IMR-90 (cell line): ENCODE measurements at regions not wholly inside any gene's neighbourhood (a gene's known extent, or its start where the extent isn't known, plus 50 kb on each side); places are given as distances from the start of the nearest gene placed in this dataset.

ENCODE experiments used
- ATAC-seq: fragments of 200-7000 bp; cut with Tn5 transposase; 2 replicates; pipeline ENCODE4 v1.9.1; 2020; ENCODE audit warnings: low read depth, mild to moderate bottlenecking, moderate library complexity
- BruUV-seq: library from RNA; stranded (reverse); fragments of 400-500 nt; replicated peaks from 2 replicates; lab custom pipeline; 2021; lab: Mats Ljungman, UMichigan
- CTCF ChIA-PET: fragments of 300-600 bp; formaldehyde crosslinking; extraction: SDS; loops from one replicate; lab custom pipeline; 2021; ENCODE audit warnings: antibody characterized with exemption; lab: Yijun Ruan, JAX
- POLR2A ChIA-PET: fragments of 300-600 bp; sonication (Branson Sonifier 250); formaldehyde crosslinking; loops from one replicate; lab custom pipeline; 2022; ENCODE audit warnings: antibody characterized with exemption; ENCODE audit not compliant: unreplicated experiment; lab: Charles Lee
- DNase-seq: peaks from one replicate; pipeline ENCODE4 v3.0.0; 2013
- H2AFZ ChIP-seq: replicated peaks from 2 replicates; pipeline ENCODE3; 2013; ENCODE audit warnings: low read length, mild to moderate bottlenecking; ENCODE audit not compliant: poor library complexity
- H2AK5ac ChIP-seq: 2 replicates; pipeline ENCODE4 v1.6.1; 2013; ENCODE audit warnings: low read depth, low read length, inconsistent platforms
- H2AK9ac ChIP-seq: replicated peaks from 2 replicates; pipeline ENCODE3; 2013; ENCODE audit warnings: mild to moderate bottlenecking, low read depth, low read length, moderate library complexity; ENCODE audit not compliant: poor library complexity
- H2BK120ac ChIP-seq: 2 replicates; pipeline ENCODE4 v1.6.1; 2013; ENCODE audit warnings: low read depth, low read length, inconsistent platforms
- H2BK15ac ChIP-seq: 3 replicates; pipeline ENCODE4 v1.6.1; 2013; ENCODE audit warnings: low read depth, low read length, inconsistent platforms
- H2BK20ac ChIP-seq: 2 replicates; pipeline ENCODE4 v1.6.1; 2013; ENCODE audit warnings: low read depth, mild to moderate bottlenecking, inconsistent platforms, low read length, moderate library complexity
- H2BK5ac ChIP-seq: 2 replicates; pipeline ENCODE4 v1.6.1; 2013; ENCODE audit warnings: mild to moderate bottlenecking, low read depth, low read length, inconsistent platforms; ENCODE audit not compliant: poor library complexity, severe bottlenecking
- H3K14ac ChIP-seq: replicated peaks from 2 replicates; pipeline ENCODE4 v1.6.1; 2013; ENCODE audit warnings: low read depth, low read length, inconsistent platforms
- H3K18ac ChIP-seq: 2 replicates; pipeline ENCODE4 v1.6.1; 2013; ENCODE audit warnings: low read depth, low read length, control low read depth
- H3K23ac ChIP-seq: 2 replicates; pipeline ENCODE4 v1.6.1; 2013; ENCODE audit warnings: low read depth, low read length, inconsistent platforms
- H3K27ac ChIP-seq: 2 replicates; pipeline ENCODE4 v1.5.1; 2013; ENCODE audit warnings: mild to moderate bottlenecking, control low read depth, low read length; ENCODE audit not compliant: insufficient read depth
- H3K27me3 ChIP-seq: 2 replicates; pipeline ENCODE4 v1.6.1; 2013; ENCODE audit warnings: low read length; ENCODE audit not compliant: control insufficient read depth, insufficient read depth
- H3K36me3 ChIP-seq: 2 replicates; pipeline ENCODE4 v1.6.1; 2013; ENCODE audit warnings: low read length, mixed read lengths; ENCODE audit not compliant: control insufficient read depth, insufficient read depth
- H3K4ac ChIP-seq: 2 replicates; pipeline ENCODE4 v1.6.1; 2013; ENCODE audit warnings: low read depth, low read length, inconsistent platforms
- H3K4me1 ChIP-seq: 2 replicates; pipeline ENCODE4 v1.6.1; 2013; ENCODE audit warnings: low read length, mixed read lengths; ENCODE audit not compliant: control insufficient read depth, insufficient read depth
- H3K4me2 ChIP-seq: 2 replicates; pipeline ENCODE4 v1.6.1; 2013; ENCODE audit warnings: low read depth, mild to moderate bottlenecking, control low read depth, low read length, moderate library complexity
- H3K4me3 ChIP-seq: 2 replicates; pipeline ENCODE4 v1.5.1; 2013; ENCODE audit warnings: low read depth, mild to moderate bottlenecking, control low read depth, low read length, moderate library complexity; ENCODE audit not compliant: insufficient read depth
- H3K56ac ChIP-seq: 2 replicates; pipeline ENCODE4 v1.6.1; 2013; ENCODE audit warnings: low read length, inconsistent platforms; ENCODE audit not compliant: insufficient read depth; ENCODE audit errors: extremely low read depth
- H3K79me1 ChIP-seq, 2 experiments: 2 replicates each; pipeline ENCODE4 v1.6.1; 2013; ENCODE audit warnings: low read length in 2 of 2, inconsistent platforms in 1 of 2, low read depth in 1 of 2
- H3K9ac ChIP-seq: 2 replicates; pipeline ENCODE4 v1.6.1; 2013; ENCODE audit warnings: low read depth, low read length, control low read depth
- H3K9me1 ChIP-seq: 2 replicates; pipeline ENCODE4 v1.6.1; 2013; ENCODE audit warnings: low read length, inconsistent platforms; ENCODE audit not compliant: insufficient read depth
- H3K9me3 ChIP-seq: 2 replicates; pipeline ENCODE4 v1.6.1; 2013; ENCODE audit warnings: low read length; ENCODE audit not compliant: control insufficient read depth, insufficient read depth
- H4K20me1 ChIP-seq: 2 replicates; pipeline ENCODE4 v1.6.1; 2013; ENCODE audit warnings: low read length, inconsistent platforms; ENCODE audit not compliant: insufficient read depth
- H4K5ac ChIP-seq: 2 replicates; pipeline ENCODE4 v1.6.1; 2013; ENCODE audit warnings: mild to moderate bottlenecking, low read depth, low read length, control low read depth
- H4K8ac ChIP-seq, 2 experiments: 2 replicates each; pipeline ENCODE4 v1.6.1; 2013; ENCODE audit warnings: low read depth in 2 of 2, low read length in 2 of 2, control low read depth in 1 of 2, inconsistent platforms in 1 of 2
- H4K91ac ChIP-seq: 2 replicates; pipeline ENCODE4 v1.6.1; 2013; ENCODE audit warnings: low read depth, low read length, inconsistent platforms; ENCODE audit not compliant: insufficient read depth
- BHLHE40 ChIP-seq: fragments of 150-350 bp; IDR thresholded peaks from 2 replicates; pipeline ENCODE4 v1.6.1; 2016; ENCODE audit warnings: mild to moderate bottlenecking, low read depth, low read length
- CEBPB ChIP-seq: IDR thresholded peaks from 2 replicates; pipeline ENCODE4 v1.6.1; 2012; ENCODE audit warnings: low read depth, low read length, improper control_type of control experiment
- CTCF ChIP-seq: conservative IDR thresholded peaks from 2 replicates; pipeline ENCODE4 v1.5.1; 2012; ENCODE audit warnings: mild to moderate bottlenecking, low read depth, low read length, improper control_type of control experiment
- ELK1 ChIP-seq: fragments of 150-350 bp; IDR thresholded peaks from 2 replicates; pipeline ENCODE4 v1.6.1; 2016; ENCODE audit warnings: low read depth, mild to moderate bottlenecking, low read length, moderate library complexity, borderline replicate concordance
- FOS ChIP-seq: fragments of 150-350 bp; IDR thresholded peaks from 2 replicates; pipeline ENCODE4 v1.6.1; 2016; ENCODE audit warnings: low read depth, low read length
- MAFK ChIP-seq: IDR thresholded peaks from 2 replicates; pipeline ENCODE4 v1.6.1; 2012; ENCODE audit warnings: low read depth, low read length, improper control_type of control experiment
- MAZ ChIP-seq: IDR thresholded peaks from 2 replicates; pipeline ENCODE4 v1.6.1; 2012; ENCODE audit warnings: low read depth, mild to moderate bottlenecking, low read length, improper control_type of control experiment, moderate library complexity, borderline replicate concordance
- MXI1 ChIP-seq: IDR thresholded peaks from 2 replicates; pipeline ENCODE4 v1.6.1; 2012; ENCODE audit warnings: low read depth, mild to moderate bottlenecking, low read length, moderate library complexity, borderline replicate concordance
- NFE2L2 ChIP-seq: fragments of 150-350 bp; IDR thresholded peaks from 2 replicates; pipeline ENCODE4 v1.6.1; 2016; ENCODE audit warnings: low read depth, mild to moderate bottlenecking, low read length
- RCOR1 ChIP-seq: IDR thresholded peaks from 2 replicates; pipeline ENCODE4 v1.6.1; 2012; ENCODE audit warnings: mild to moderate bottlenecking, low read length, improper control_type of control experiment; ENCODE audit not compliant: insufficient replicate concordance
- RFX5 ChIP-seq: IDR thresholded peaks from 2 replicates; pipeline ENCODE4 v1.8.0; 2012; ENCODE audit warnings: low read depth, mild to moderate bottlenecking, low read length, moderate library complexity
- SMC3 ChIP-seq: fragments of 150-350 bp; IDR thresholded peaks from 2 replicates; pipeline ENCODE4 v1.6.1; 2016; ENCODE audit warnings: low read depth, mild to moderate bottlenecking, antibody characterized with exemption, low read length, moderate library complexity
- USF2 ChIP-seq: fragments of 150-350 bp; IDR thresholded peaks from 2 replicates; pipeline ENCODE4 v1.6.1; 2017; ENCODE audit warnings: mild to moderate bottlenecking, antibody characterized with exemption, low read length, low read depth
- WGBS, 2 experiments: methylation state at CpG; one replicate each; pipeline versions ENCODE4 v1.1.5 to v1.1.7; 2013; ENCODE audit warnings: missing lambda C conversion rate in 2 of 2; ENCODE audit not compliant: insufficient read length in 1 of 2; ENCODE audit errors: extremely low coverage in 2 of 2; 5-methylcytosine and 5-hydroxymethylcytosine counted together
- dilution Hi-C: fragments of 300-500 bp; cut with HindIII; formaldehyde crosslinking; loops from one replicate; pipeline ENCODE4 v1.14.3; 2018; ENCODE audit warnings: low sequenced_read_pairs; ENCODE audit not compliant: unreplicated experiment
- in situ Hi-C: fragments of 300-500 bp; cut with MboI; formaldehyde crosslinking; loops from 3 replicates; pipeline ENCODE4 v1.14.3; 2019; ENCODE audit warnings: low sequenced_read_pairs, inconsistent platforms, mixed read lengths
- intact Hi-C: fragments of 100-400 bp; cut with micrococcal nuclease; formaldehyde crosslinking; loops from 2 replicates; pipeline ENCODE4 v1.10.0; 2022

GRCh38 chr11:110379936-110380335 lies 49.8 kb upstream of the FDX1 start:
- dilution Hi-C loops: no loop called here

More at GRCh38 chr11:110379936-110380335, 49.8 kb upstream of the FDX1 start:
- Histone ChIP-seq H4K91ac (no peak overlapping the region), H3K36me3 (no peaks in the 10 kb centered on the region), H3K9me3 (no peaks in the 10 kb centered on the region), H2BK20ac (no peak overlapping the region), H3K56ac (no peak overlapping the region), H2BK5ac (no peak overlapping the region), H3K14ac (no peak overlapping the region), H4K5ac (no peak overlapping the region), H3K4ac (no peak overlapping the region), H3K9me1 (no peaks in the 10 kb centered on the region), H3K4me2 (no peak overlapping the region), H3K18ac (no peak overlapping the region), H3K27me3 (no peaks in the 10 kb centered on the region), H3K9ac (no peak overlapping the region), H3K4me3 (no peak overlapping the region), H3K4me1 (peaks cover 2% of the 10 kb centered on the region; the same call in 1 of the 2 replicates), H2BK15ac (no peak overlapping the region), H2AK5ac (no peak overlapping the region), H3K23ac (no peak overlapping the region), H4K20me1 (no peaks in the 10 kb centered on the region), H2AFZ (no peak overlapping the region), H4K8ac (no peak overlapping the region), H3K79me1 (no peaks in the 10 kb centered on the region), H2AK9ac (no peak overlapping the region), H2BK120ac (no peak overlapping the region), H3K27ac (no peak overlapping the region)
- no TSS peak for BruUV-seq
- DNase-seq: no peak
- TF ChIP-seq RFX5 (no peak), BHLHE40 (no peak), SMC3 (no peak), MAFK (no peak), NFE2L2 (no peak), CTCF (no peak), RCOR1 (no peak), FOS (no peak), USF2 (no peak), MAZ (no peak), CEBPB (no peak), MXI1 (no peak), ELK1 (no peak)
- 89% methylated on average over 2 of the region's 2 CpGs; no CpG with 5 or more reads in 1 of the 2 experiments for WGBS, 2 experiments
- intact Hi-C loops: loop anchor here (5.0 kb wide), 2 partner anchors 52 to 528 kb away; no protein-coding TSS in a partner anchor
- in situ Hi-C loops: loop anchor here (10.0 kb wide), 1 partner anchor 425 kb away; no protein-coding TSS in a partner anchor
- ChIA-PET POLR2A (no interaction called here), CTCF (no interaction called here)
- no peak for ATAC-seq
